H9 (cell line): ENCODE measurements at regions not wholly inside any gene's neighbourhood (a gene's known extent, or its start where the extent isn't known, plus 50 kb on each side); places are given as distances from the start of the nearest gene placed in this dataset.

Experiments used
- DNase-seq: peaks from one replicate; pipeline ENCODE4 v3.0.0-alpha.2; 2017
- H2AFZ ChIP-seq: one replicate; pipeline ENCODE4 v1.6.1; 2013; ENCODE audit warnings: mild to moderate bottlenecking, low read length, control low read depth, moderate library complexity
- H2AK5ac ChIP-seq: 2 replicates; pipeline ENCODE4 v1.6.1; 2013; ENCODE audit warnings: low read length, control low read depth, mixed read lengths; ENCODE audit not compliant: insufficient read length
- H2BK120ac ChIP-seq: one replicate; pipeline ENCODE4 v1.6.1; 2013; ENCODE audit warnings: low read depth, mild to moderate bottlenecking, low read length, control low read depth, inconsistent platforms; ENCODE audit not compliant: poor library complexity, severe bottlenecking
- H2BK12ac ChIP-seq: 2 replicates; pipeline ENCODE4 v1.6.1; 2013; ENCODE audit warnings: low read length, control low read depth, mixed read lengths, low read depth; ENCODE audit not compliant: insufficient read length
- H2BK15ac ChIP-seq: 2 replicates; pipeline ENCODE4 v1.6.1; 2013; ENCODE audit warnings: low read depth, low read length, control low read depth
- H2BK20ac ChIP-seq: one replicate; pipeline ENCODE4 v1.6.1; 2013; ENCODE audit warnings: low read depth, mild to moderate bottlenecking, low read length, control low read depth, inconsistent platforms; ENCODE audit not compliant: poor library complexity, severe bottlenecking
- H2BK5ac ChIP-seq: 2 replicates; pipeline ENCODE4 v1.6.1; 2013; ENCODE audit warnings: low read length, control low read depth, mixed read lengths; ENCODE audit not compliant: insufficient read length
- H3K14ac ChIP-seq: 2 replicates; pipeline ENCODE4 v1.6.1; 2013; ENCODE audit warnings: low read length, control low read depth; ENCODE audit not compliant: insufficient read depth
- H3K18ac ChIP-seq: 2 replicates; pipeline ENCODE4 v1.6.1; 2013; ENCODE audit warnings: low read depth, mild to moderate bottlenecking, mixed read lengths, low read length, control low read depth; ENCODE audit not compliant: insufficient read length
- H3K23ac ChIP-seq: 2 replicates; pipeline ENCODE4 v1.6.1; 2013; ENCODE audit warnings: low read length, control low read depth, mixed read lengths, low read depth; ENCODE audit not compliant: insufficient read length
- H3K23me2 ChIP-seq: 2 replicates; pipeline ENCODE4 v1.6.1; 2013; ENCODE audit warnings: low read depth, mild to moderate bottlenecking, mixed read lengths, low read length, control low read depth; ENCODE audit not compliant: insufficient read length, poor library complexity, severe bottlenecking
- H3K27ac ChIP-seq: 2 replicates; pipeline ENCODE4 v1.5.1; 2013; ENCODE audit warnings: low read length, control low read depth, mixed read lengths, low read depth; ENCODE audit not compliant: insufficient read length
- H3K27me3 ChIP-seq: 2 replicates; pipeline ENCODE4 v1.6.1; 2013; ENCODE audit warnings: low read length, control low read depth, inconsistent platforms; ENCODE audit not compliant: insufficient read depth
- H3K4ac ChIP-seq: 2 replicates; pipeline ENCODE4 v1.6.1; 2013; ENCODE audit warnings: low read depth, mild to moderate bottlenecking, control low read depth, inconsistent platforms, low read length, moderate library complexity
- H3K4me1 ChIP-seq: 2 replicates; pipeline ENCODE4 v1.6.1; 2013; ENCODE audit warnings: low read length, control low read depth, inconsistent platforms; ENCODE audit not compliant: insufficient read depth
- H3K4me2 ChIP-seq: 2 replicates; pipeline ENCODE4 v1.6.1; 2013; ENCODE audit warnings: low read length, control low read depth, mixed read lengths; ENCODE audit not compliant: insufficient read length, insufficient read depth
- H3K56ac ChIP-seq: 2 replicates; pipeline ENCODE4 v1.6.1; 2013; ENCODE audit warnings: low read depth, mild to moderate bottlenecking, mixed read lengths, low read length, control low read depth; ENCODE audit not compliant: insufficient read length
- H3K79me1 ChIP-seq: 2 replicates; pipeline ENCODE4 v1.6.1; 2013; ENCODE audit warnings: low read depth, mild to moderate bottlenecking, moderate library complexity, low read length, control low read depth, inconsistent platforms; ENCODE audit not compliant: insufficient read depth, poor library complexity, severe bottlenecking
- H3K79me2 ChIP-seq: 2 replicates; pipeline ENCODE4 v1.6.1; 2013; ENCODE audit warnings: low read length, control low read depth, inconsistent platforms; ENCODE audit not compliant: insufficient read depth
- H3K9ac ChIP-seq: 2 replicates; pipeline ENCODE4 v1.6.1; 2013; ENCODE audit warnings: low read length, control low read depth, mixed read lengths; ENCODE audit not compliant: insufficient read length; ENCODE audit errors: extremely low read depth
- H3K9me3 ChIP-seq: one replicate; pipeline ENCODE4 v1.6.1; 2013; ENCODE audit warnings: low read depth, low read length, inconsistent platforms; ENCODE audit not compliant: control insufficient read depth
- H3T11ph ChIP-seq: one replicate; pipeline ENCODE4 v1.6.1; 2013; ENCODE audit warnings: mild to moderate bottlenecking, low read length, control low read depth, inconsistent platforms
- H4K20me1 ChIP-seq: one replicate; pipeline ENCODE4 v1.6.1; 2013; ENCODE audit not compliant: control insufficient read depth, insufficient read length, insufficient read depth
- H4K5ac ChIP-seq: 2 replicates; pipeline ENCODE4 v1.6.1; 2013; ENCODE audit warnings: low read depth, mild to moderate bottlenecking, mixed read lengths, low read length, control low read depth; ENCODE audit not compliant: insufficient read length
- H4K8ac ChIP-seq: replicated peaks from 2 replicates; pipeline ENCODE4 v1.6.1; 2013; ENCODE audit warnings: low read length, control low read depth, mixed read lengths, low read depth; ENCODE audit not compliant: insufficient read length
- H4K91ac ChIP-seq: 2 replicates; pipeline ENCODE4 v1.6.1; 2013; ENCODE audit warnings: low read depth, mild to moderate bottlenecking, moderate library complexity, mixed read lengths, low read length, control low read depth; ENCODE audit not compliant: insufficient read length
- H3K27ac Mint-ChIP-seq, 3 experiments: 2 replicates in 2 of 3; 3 replicates in 1 of 3; pipeline ENCODE4 v1.8.0; 2020 to 2021; ENCODE audit warnings: mixed read lengths in 3 of 3, mild to moderate bottlenecking in 1 of 3, moderate library complexity in 1 of 3
- H3K27me3 Mint-ChIP-seq: 2 replicates; pipeline ENCODE4 v1.8.0; 2021; ENCODE audit warnings: low read depth, mild to moderate bottlenecking, moderate library complexity, mixed read lengths
- H3K36me3 Mint-ChIP-seq, 3 experiments: 2 replicates in 2 of 3; 3 replicates in 1 of 3; pipeline ENCODE4 v1.8.0; 2020 to 2021; ENCODE audit warnings: low read depth in 3 of 3, mixed read lengths in 3 of 3; ENCODE audit not compliant: insufficient read depth in 1 of 3
- H3K4me1 Mint-ChIP-seq, 2 experiments: 2 replicates each; pipeline ENCODE4 v1.8.0; 2020; ENCODE audit warnings: mixed read lengths in 2 of 2
- H3K4me3 Mint-ChIP-seq, 2 experiments: 2 replicates in 1 of 2; 3 replicates in 1 of 2; pipeline ENCODE4 v1.8.0; 2020 to 2021; ENCODE audit warnings: mild to moderate bottlenecking in 2 of 2, mixed read lengths in 2 of 2, moderate library complexity in 1 of 2
- H3K9me3 Mint-ChIP-seq, 2 experiments: 2 replicates in 1 of 2; 3 replicates in 1 of 2; pipeline ENCODE4 v1.8.0; 2020; ENCODE audit warnings: mild to moderate bottlenecking in 2 of 2, mixed read lengths in 2 of 2, moderate library complexity in 1 of 2
- CTCF ChIP-seq: fragments of 200-600 bp; sonication (generic); conservative IDR thresholded peaks from 3 replicates; pipeline ENCODE4 v1.8.0; 2021; ENCODE audit warnings: antibody characterized with exemption, mild to moderate bottlenecking

GRCh38 chr1:72804541-72804940 is 522.2 kb upstream of the NEGR1 start:
- no peak overlapping the region for H3K56ac ChIP-seq
- Mint-ChIP-seq H3K4me1 (0 out of 4 replicates have a peak, but pooled peaks cover 0 to 2% of the 10 kb centered on the region in 2 experiments), H3K36me3 (no peaks in the 10 kb centered on the region; a peak in 1 of 7 replicates), H3K9me3 (no peaks in the 10 kb centered on the region; a peak in 1 of 5 replicates), H3K4me3 (no peak overlapping the region), H3K27me3 (no peaks in the 10 kb centered on the region), H3K27ac (no peak overlapping the region)
- H3T11ph ChIP-seq: no peak overlapping the region
- H4K8ac ChIP-seq: no peak overlapping the region
- no peak overlapping the region for H3K23ac ChIP-seq
- H3K23me2 ChIP-seq: no peaks in the 10 kb centered on the region
- no peak overlapping the region for H3K18ac ChIP-seq
- no peak overlapping the region for H3K4ac ChIP-seq
- H3K79me2 ChIP-seq: no peaks in the 10 kb centered on the region
- no peak overlapping the region for H2AFZ ChIP-seq
- H2BK20ac ChIP-seq: no peak overlapping the region
- no peak for DNase-seq
- no peak overlapping the region for H4K91ac ChIP-seq
- no peaks in the 10 kb centered on the region for H3K4me1 ChIP-seq
- no peaks in the 10 kb centered on the region for H3K9me3 ChIP-seq
- H2BK5ac ChIP-seq: no peak overlapping the region
- H3K27me3 ChIP-seq: no peaks in the 10 kb centered on the region; the same call in 1 of the 2 replicates
- no peak overlapping the region for H3K9ac ChIP-seq
- H3K27ac ChIP-seq: no peak overlapping the region
- no peak overlapping the region for H2BK12ac ChIP-seq
- no peaks in the 10 kb centered on the region for H4K20me1 ChIP-seq
- no peak overlapping the region for H2BK120ac ChIP-seq
- H3K14ac ChIP-seq: no peak overlapping the region
- no peaks in the 10 kb centered on the region for H3K79me1 ChIP-seq
- H4K5ac ChIP-seq: no peak overlapping the region
- H2AK5ac ChIP-seq: no peak overlapping the region
- H3K4me2 ChIP-seq: no peak overlapping the region
- H2BK15ac ChIP-seq: no peak overlapping the region
- TF ChIP-seq CTCF: no peak
